GM23248 (cell line): ENCODE measurements at regions not wholly inside any gene's neighbourhood (a gene's known extent, or its start where the extent isn't known, plus 50 kb on each side); places are given as distances from the start of the nearest gene placed in this dataset.

Experiments
- DNase-seq: peaks from one replicate; pipeline ENCODE4 v3.0.0-alpha.2; 2015
- H2AFZ ChIP-seq: fragments of 200-600 bp; sonication (generic); 2 replicates; pipeline ENCODE4 v1.6.1; 2016; ENCODE audit warnings: antibody characterized with exemption
- H3F3A ChIP-seq: fragments of 200-600 bp; sonication (generic); 2 replicates; pipeline ENCODE4 v1.6.1; 2016; ENCODE audit warnings: mild to moderate bottlenecking, antibody characterized with exemption, mixed run types; ENCODE audit not compliant: insufficient read depth
- H3K27ac ChIP-seq: fragments of 200-600 bp; sonication (generic); 2 replicates; pipeline ENCODE4 v1.5.1; 2016; ENCODE audit warnings: mild to moderate bottlenecking
- H3K27me3 ChIP-seq: fragments of 200-600 bp; sonication (generic); replicated peaks from 2 replicates; pipeline ENCODE4 v1.6.1; 2016; ENCODE audit warnings: mild to moderate bottlenecking; ENCODE audit not compliant: insufficient read depth
- H3K36me3 ChIP-seq: fragments of 200-600 bp; sonication (generic); 2 replicates; pipeline ENCODE4 v1.6.1; 2016; ENCODE audit warnings: low read depth, mild to moderate bottlenecking
- H3K4me1 ChIP-seq: fragments of 200-600 bp; sonication (generic); 2 replicates; pipeline ENCODE4 v1.6.1; 2016; ENCODE audit warnings: mild to moderate bottlenecking; ENCODE audit not compliant: insufficient read depth
- H3K4me2 ChIP-seq: fragments of 200-600 bp; sonication (generic); one replicate; pipeline ENCODE4 v1.6.1; 2016; ENCODE audit warnings: mild to moderate bottlenecking; ENCODE audit not compliant: unreplicated experiment
- H3K4me3 ChIP-seq: fragments of 200-600 bp; sonication (generic); 2 replicates; pipeline ENCODE4 v1.5.1; 2016; ENCODE audit warnings: mild to moderate bottlenecking
- H3K79me2 ChIP-seq: fragments of 200-600 bp; sonication (generic); 2 replicates; pipeline ENCODE4 v1.6.1; 2016; ENCODE audit warnings: mild to moderate bottlenecking; ENCODE audit not compliant: insufficient read depth
- H3K9ac ChIP-seq: fragments of 200-600 bp; sonication (generic); 2 replicates; pipeline ENCODE4 v1.6.1; 2016; ENCODE audit warnings: mild to moderate bottlenecking
- H3K9me2 ChIP-seq: fragments of 200-600 bp; sonication (generic); 2 replicates; pipeline ENCODE4 v1.6.1; 2016; ENCODE audit warnings: mixed run types, mild to moderate bottlenecking, moderate library complexity; ENCODE audit not compliant: insufficient read depth
- H3K9me3 ChIP-seq: fragments of 200-600 bp; sonication (generic); one replicate; pipeline ENCODE4 v1.6.1; 2017; ENCODE audit warnings: low read depth
- H4K20me1 ChIP-seq: fragments of 200-600 bp; sonication (generic); 2 replicates; pipeline ENCODE4 v1.6.0; 2016; ENCODE audit not compliant: insufficient read depth
- EZH2 ChIP-seq: fragments of 200-600 bp; sonication (generic); IDR thresholded peaks from 2 replicates; pipeline ENCODE4 v1.6.1; 2018; ENCODE audit warnings: antibody characterized with exemption, mild to moderate bottlenecking; ENCODE audit not compliant: insufficient read depth, poor library complexity, severe bottlenecking
- EZH2phosphoT487 ChIP-seq: fragments of 200-600 bp; sonication (generic); IDR thresholded peaks from 2 replicates; pipeline ENCODE4 v1.6.1; 2018; ENCODE audit warnings: antibody characterized with exemption, moderate library complexity, mild to moderate bottlenecking, low read depth; ENCODE audit not compliant: insufficient read depth
- WGBS, 2 experiments: methylation state at CpG; one replicate each; pipeline ENCODE4 v1.1.6; 2015 to 2017; ENCODE audit warnings: low lambda C conversion rate in 2 of 2, low coverage in 1 of 2; ENCODE audit errors: missing lambda C conversion rate in 2 of 2; 5-methylcytosine and 5-hydroxymethylcytosine counted together
- in situ Hi-C: fragments of 300-500 bp; cut with MboI; formaldehyde crosslinking; loops from 2 replicates; pipeline ENCODE4 v1.15.0; 2020

- H3K27me3 ChIP-seq, result peaks cover 84% of the 10 kb centered on the region
- no peak for TF ChIP-seq EZH2phosphoT487
- no peak for TF ChIP-seq EZH2
- H3K9me2 ChIP-seq, result no peaks in the 10 kb centered on the region
- H2AFZ ChIP-seq, result no peak overlapping the region
- no peak overlapping the region for H3K27ac ChIP-seq
- H3K36me3 ChIP-seq, result no peaks in the 10 kb centered on the region
- no peaks in the 10 kb centered on the region for H3F3A ChIP-seq
- no peaks in the 10 kb centered on the region for H3K4me1 ChIP-seq
- H3K4me2 ChIP-seq, result no peak overlapping the region
- in situ Hi-C loops, result no loop called here
- 73 to 79% methylated on average over 13 of the region's 13 CpGs for WGBS, 2 experiments
- H3K9ac ChIP-seq, result no peak overlapping the region
- H3K9me3 ChIP-seq, result no peaks in the 10 kb centered on the region
- H3K79me2 ChIP-seq, result no peaks in the 10 kb centered on the region
- H3K4me3 ChIP-seq, result no peak overlapping the region
- H4K20me1 ChIP-seq, result no peaks in the 10 kb centered on the region
- no peak for DNase-seq
These were observed 80.0 kb downstream of the IRF8 start for GRCh38 chr16:85978976-85979375.

GRCh38 chr16:85979605-85980004, 80.6 kb downstream of the IRF8 start:
- peaks cover 89% of the 10 kb centered on the region for H3K27me3 ChIP-seq
- no peaks in the 10 kb centered on the region for H3K36me3 ChIP-seq
- 39 to 42% methylated on average over 11 of the region's 11 CpGs for WGBS, 2 experiments
- no peaks in the 10 kb centered on the region for H3K4me1 ChIP-seq
- H3K9me2 ChIP-seq, result no peaks in the 10 kb centered on the region
- H3K4me2 ChIP-seq, result no peak overlapping the region
- H3F3A ChIP-seq, result no peaks in the 10 kb centered on the region
- H3K9me3 ChIP-seq, result no peaks in the 10 kb centered on the region
- in situ Hi-C loops, result loop anchor here (10.0 kb wide), 1 partner anchor 155 kb away; no protein-coding TSS in a partner anchor
- DNase-seq, result no peak
- no peaks in the 10 kb centered on the region for H4K20me1 ChIP-seq
- H2AFZ ChIP-seq, result no peak overlapping the region
- no peaks in the 10 kb centered on the region for H3K79me2 ChIP-seq
- H3K27ac ChIP-seq, result no peak overlapping the region
- TF ChIP-seq EZH2 (no peak), EZH2phosphoT487 (no peak)
- no peak overlapping the region for H3K9ac ChIP-seq
- H3K4me3 ChIP-seq, result no peak overlapping the region

GRCh38 chr16:85980686-85981085, 81.7 kb downstream of the IRF8 start:
- H3K27ac ChIP-seq, result no peak overlapping the region
- H3K4me3 ChIP-seq, result no peak overlapping the region
- H3F3A ChIP-seq, result no peaks in the 10 kb centered on the region
- H3K4me2 ChIP-seq, result no peak overlapping the region
- H3K9me3 ChIP-seq, result no peaks in the 10 kb centered on the region
- 72 to 73% methylated on average over 6 of the region's 6 CpGs for WGBS, 2 experiments
- no peaks in the 10 kb centered on the region for H3K4me1 ChIP-seq
- H3K36me3 ChIP-seq, result no peaks in the 10 kb centered on the region
- no peak overlapping the region for H3K9ac ChIP-seq
- H4K20me1 ChIP-seq, result no peaks in the 10 kb centered on the region
- H3K27me3 ChIP-seq, result peaks cover 89% of the 10 kb centered on the region
- DNase-seq, result no peak
- H3K9me2 ChIP-seq, result no peaks in the 10 kb centered on the region
- no peaks in the 10 kb centered on the region for H3K79me2 ChIP-seq
- no peak overlapping the region for H2AFZ ChIP-seq
- no peak for TF ChIP-seq EZH2phosphoT487
- TF ChIP-seq EZH2, result no peak
- in situ Hi-C loops, result loop anchor here (10.0 kb wide), 1 partner anchor 156 kb away; no protein-coding TSS in a partner anchor

GRCh38 chr16:85981826-85982562, 83.0 kb downstream of the IRF8 start:
- in situ Hi-C loops, result loop anchor here (10.0 kb wide), 1 partner anchor 157 kb away; no protein-coding TSS in a partner anchor
- WGBS, 2 experiments, result 66 to 68% methylated on average over 16 of the region's 16 CpGs
- Histone ChIP-seq H3K4me3 (no peak overlapping the region), H3K27me3 (peaks cover 90% of the 10 kb centered on the region), H3F3A (no peaks in the 10 kb centered on the region), H3K4me2 (no peak overlapping the region), H3K4me1 (no peaks in the 10 kb centered on the region), H3K36me3 (no peaks in the 10 kb centered on the region), H3K79me2 (no peaks in the 10 kb centered on the region), H4K20me1 (no peaks in the 10 kb centered on the region), H3K9me3 (no peaks in the 10 kb centered on the region), H3K27ac (no peak overlapping the region), H2AFZ (no peak overlapping the region), H3K9ac (no peak overlapping the region), H3K9me2 (no peaks in the 10 kb centered on the region)
- TF ChIP-seq EZH2phosphoT487 (no peak), EZH2 (no peak)
- DNase-seq, result no peak
